GM06990 (cell line): ENCODE measurements at regions not wholly inside any gene's neighbourhood (a gene's known extent, or its start where the extent isn't known, plus 50 kb on each side); places are given as distances from the start of the nearest gene placed in this dataset.

Experiments used
- DNase-seq: peaks from one replicate; pipeline ENCODE4 v3.0.0-alpha.2; 2011; ENCODE audit not compliant: insufficient read length; ENCODE audit errors: extremely low read depth
- H3K27me3 ChIP-seq: replicated peaks from 2 replicates; pipeline ENCODE4 v1.6.0; 2011; ENCODE audit warnings: low read length; ENCODE audit not compliant: control insufficient read depth, insufficient read depth
- H3K36me3 ChIP-seq: 2 replicates; pipeline ENCODE4 v1.5.1; 2011; ENCODE audit warnings: low read length; ENCODE audit not compliant: control insufficient read depth, insufficient read depth
- H3K4me3 ChIP-seq: replicated peaks from 2 replicates; pipeline ENCODE4 v1.5.1; 2011; ENCODE audit warnings: low read depth, mild to moderate bottlenecking, control low read depth, low read length
- CTCF ChIP-seq: IDR thresholded peaks from 2 replicates; pipeline ENCODE4 v1.5.1; 2011; ENCODE audit warnings: low read length, control low read depth, mild to moderate bottlenecking, inconsistent platforms; ENCODE audit not compliant: insufficient read depth, poor library complexity, severe bottlenecking

- no peak overlapping the region for H3K4me3 ChIP-seq
- no peaks in the 10 kb centered on the region for H3K27me3 ChIP-seq
- no peak for TF ChIP-seq CTCF
- H3K36me3 ChIP-seq = no peaks in the 10 kb centered on the region
- DNase-seq = no peak
Observed at GRCh38 chr18:64519201-64519600, 370.3 kb upstream of the LINC00305 start.

- Histone ChIP-seq H3K4me3 (no peak overlapping the region), H3K36me3 (no peaks in the 10 kb centered on the region), H3K27me3 (no peaks in the 10 kb centered on the region)
- DNase-seq = no peak
- no peak for TF ChIP-seq CTCF
Observed at GRCh38 chr18:64518191-64518590, 369.3 kb upstream of the LINC00305 start.

- no peaks in the 10 kb centered on the region for H3K27me3 ChIP-seq
- H3K36me3 ChIP-seq = no peaks in the 10 kb centered on the region
- TF ChIP-seq CTCF = no peak
- no peak for DNase-seq
- no peak overlapping the region for H3K4me3 ChIP-seq
Observed at GRCh38 chr18:64513401-64513800, 364.5 kb upstream of the LINC00305 start.

- no peak for TF ChIP-seq CTCF
- no peak for DNase-seq
- no peaks in the 10 kb centered on the region for H3K36me3 ChIP-seq
Observed at GRCh38 chr18:64490207-64490606, 341.3 kb upstream of the LINC00305 start.

GRCh38 chr18:64488698-64489097 is 339.8 kb upstream of the LINC00305 start:
- Histone ChIP-seq H3K36me3 (no peaks in the 10 kb centered on the region), H3K27me3 (no peaks in the 10 kb centered on the region), H3K4me3 (no peak overlapping the region)
- no peak for DNase-seq
- TF ChIP-seq CTCF = no peak

More at GRCh38 chr18:64490207-64490606, 341.3 kb upstream of the LINC00305 start:
- Histone ChIP-seq H3K27me3 (no peaks in the 10 kb centered on the region), H3K4me3 (no peak overlapping the region)

- Histone ChIP-seq H3K27me3 (no peaks in the 10 kb centered on the region), H3K36me3 (no peaks in the 10 kb centered on the region), H3K4me3 (no peak overlapping the region)
- no peak for TF ChIP-seq CTCF
- no peak for DNase-seq
Observed at GRCh38 chr18:64474773-64475172, 325.9 kb upstream of the LINC00305 start.
